DMS114 treated with DMSO at 0.1 percent for 48 hours (cell line): ENCODE measurements at regions not wholly inside any gene's neighbourhood (a gene's known extent, or its start where the extent isn't known, plus 50 kb on each side); places are given as distances from the start of the nearest gene placed in this dataset.

ENCODE experiments used
- DNase-seq: peaks from one replicate; lab custom pipeline; 2025; ENCODE audit not compliant: unreplicated experiment; lab: John Stamatoyannopoulos, UW

DNA sequence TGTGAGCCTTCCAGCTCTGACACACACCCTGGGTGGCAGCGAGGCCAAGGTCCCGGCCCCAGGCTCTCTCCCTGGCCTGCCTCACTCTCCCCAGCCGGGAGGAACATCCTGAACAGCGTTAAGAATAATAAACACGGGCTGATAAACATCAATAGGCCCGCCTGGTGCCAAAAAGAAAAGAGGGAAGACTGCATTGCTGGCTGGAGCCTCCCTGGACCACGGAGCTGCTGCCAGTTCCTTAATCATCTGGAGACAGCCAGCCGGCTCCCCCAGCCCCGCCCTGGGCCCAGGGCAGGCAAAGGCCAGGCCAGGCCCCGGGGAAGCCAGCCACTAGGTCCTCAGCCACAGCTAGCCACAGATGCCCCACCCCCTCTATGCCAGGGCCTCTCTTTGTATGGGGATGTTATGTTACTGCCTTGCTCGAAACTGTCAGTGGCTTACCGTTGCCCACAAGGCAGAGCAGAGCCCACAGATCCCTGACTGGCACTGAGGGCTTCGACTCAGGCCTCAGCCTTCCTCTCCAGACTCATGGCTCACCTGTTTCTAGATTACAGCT lies 293.7 kb downstream of the DYSF start:
- no peak for DNase-seq

DNA sequence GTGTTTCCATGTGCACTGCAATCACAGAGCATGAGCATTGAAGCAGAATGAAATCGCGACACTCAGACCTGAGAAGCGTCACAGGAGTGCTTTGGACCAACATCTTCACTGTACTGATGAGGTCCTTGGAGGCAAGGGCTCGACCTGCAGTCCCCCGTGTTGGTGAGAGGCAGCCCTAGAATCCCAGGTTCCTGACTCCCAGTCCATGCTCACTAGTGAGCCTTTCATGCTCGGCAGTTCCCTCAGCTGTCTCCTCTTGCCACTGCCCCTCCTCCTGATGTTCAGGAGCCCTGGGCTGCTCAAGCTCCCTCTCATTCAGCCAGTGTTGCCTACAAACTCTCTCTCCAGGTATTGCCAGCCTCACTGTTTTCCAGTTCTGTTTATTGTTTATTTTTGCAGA lies 291.4 kb downstream of the DYSF start:
- DNase-seq, result no peak

DNA sequence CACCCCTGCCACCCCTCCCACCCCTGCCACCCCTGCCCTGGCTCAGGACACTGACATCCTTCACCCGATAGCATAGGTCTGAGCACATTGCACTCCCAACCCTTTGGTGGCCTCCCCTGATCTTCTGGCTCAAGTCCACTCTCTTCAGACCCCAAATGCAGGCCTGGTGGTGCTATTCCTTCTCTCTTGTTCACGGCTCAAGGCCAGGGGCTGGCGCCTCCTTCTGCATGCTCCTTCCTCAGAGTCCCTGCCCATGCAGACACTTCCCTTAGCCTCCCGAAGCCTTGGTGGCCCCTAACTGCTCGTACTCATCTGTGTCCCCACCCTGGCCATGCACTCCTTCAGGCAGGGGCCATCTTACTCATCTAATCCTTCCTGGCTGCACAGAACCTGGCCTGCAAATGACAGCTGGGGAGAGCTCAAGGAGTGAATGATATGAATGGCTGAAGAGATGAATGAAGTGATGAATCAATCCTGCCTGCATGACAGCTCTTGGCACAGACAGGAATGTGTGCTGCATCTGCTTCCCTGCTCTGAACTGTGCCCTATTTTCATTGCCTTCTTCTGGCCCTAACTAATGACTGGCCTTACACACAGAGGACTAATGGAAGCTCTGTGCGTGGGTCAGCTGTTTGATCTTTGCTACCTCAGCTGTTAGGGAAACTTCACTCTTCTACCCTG lies 290.8 kb downstream of the DYSF start:
- no peak for DNase-seq

DNA sequence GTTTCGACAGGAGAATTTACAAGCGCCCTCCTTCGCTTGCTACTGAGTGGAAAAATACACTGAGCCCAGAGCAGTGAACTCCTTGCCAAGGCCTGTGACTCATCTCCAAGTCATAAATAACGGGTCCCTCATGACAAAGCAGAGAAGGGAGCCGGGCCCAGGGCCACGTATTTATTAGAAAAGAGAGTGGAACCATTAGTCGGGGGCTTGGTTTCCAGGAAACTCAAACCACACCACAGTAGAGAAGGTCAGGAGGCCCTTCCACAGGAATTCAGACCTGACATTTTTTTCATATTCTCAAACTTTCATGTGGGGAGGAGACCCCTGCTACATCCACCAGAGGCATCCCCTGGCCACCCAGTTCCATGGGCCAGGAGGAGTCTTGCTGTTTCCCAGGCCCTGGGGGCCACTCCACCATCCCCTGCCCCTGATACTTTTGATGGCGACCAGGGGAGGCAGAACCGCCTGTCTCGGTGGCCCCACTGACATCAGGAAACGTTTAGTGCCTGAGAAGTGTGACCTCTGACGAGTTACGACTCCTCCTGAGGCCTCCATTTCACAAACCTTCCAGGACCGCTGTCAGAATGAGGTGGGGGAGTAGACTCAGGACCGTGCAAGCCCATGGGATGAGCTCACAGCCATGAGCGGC lies 289.7 kb downstream of the DYSF start:
- no peak for DNase-seq

DNA sequence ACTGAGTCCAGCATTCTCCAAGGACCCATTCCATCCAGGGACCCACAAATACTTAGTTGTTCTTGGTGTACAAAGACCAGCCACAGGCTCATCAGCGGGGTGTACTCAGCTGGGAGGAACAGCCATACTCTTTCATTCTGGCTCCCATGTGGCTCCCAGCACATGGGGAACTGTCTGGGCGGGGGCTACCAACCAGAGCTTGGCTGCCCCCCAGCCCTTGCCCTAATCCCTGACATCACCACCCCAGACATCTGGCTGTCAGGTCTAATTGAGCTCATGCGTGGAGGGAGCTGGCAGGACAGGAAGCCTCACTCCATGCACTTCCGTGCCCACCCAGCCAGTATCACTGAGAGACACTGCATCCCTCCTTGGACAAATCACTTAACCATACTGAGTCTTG lies 283.6 kb downstream of the DYSF start:
- no peak for DNase-seq

DNA sequence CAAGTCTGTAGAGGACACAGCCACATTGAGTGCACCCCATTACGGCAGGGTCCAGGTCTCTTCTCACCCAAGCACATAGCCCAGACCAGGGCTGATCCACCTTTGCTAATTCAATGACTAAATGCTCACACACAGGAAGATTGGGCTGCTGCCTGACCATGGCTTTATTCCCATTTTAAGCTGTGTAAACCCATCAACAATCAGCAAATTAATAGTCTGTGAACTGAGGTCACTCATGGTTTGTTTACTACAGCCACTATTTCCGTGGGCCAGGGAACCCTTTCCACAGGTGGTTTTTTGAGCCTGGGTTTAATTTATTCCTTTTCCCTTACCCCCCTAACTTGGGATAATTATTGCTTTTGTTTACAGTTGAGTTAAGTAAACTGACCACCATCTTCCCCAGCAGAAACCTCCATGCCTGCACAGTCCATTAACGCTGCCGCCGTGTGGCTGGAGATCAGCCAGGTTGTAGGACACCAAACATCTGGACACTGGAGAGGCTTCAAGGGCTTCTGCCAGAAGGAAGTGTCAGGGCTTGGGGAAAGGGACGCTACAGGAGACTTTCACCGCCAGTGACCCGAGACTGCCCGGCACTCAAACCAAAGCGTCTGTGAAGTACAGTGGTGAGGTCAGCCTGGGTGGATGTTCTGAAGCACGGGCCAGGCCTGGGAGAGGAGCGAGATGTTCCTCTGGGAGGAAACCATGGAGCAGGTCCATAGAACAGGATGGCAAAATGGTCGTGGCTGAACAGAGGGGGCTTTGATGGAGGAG lies 282.9 kb downstream of the DYSF start:
- DNase-seq, result no peak
